NCI-H774 (cell line): ENCODE measurements at regions not wholly inside any gene's neighbourhood (a gene's known extent, or its start where the extent isn't known, plus 50 kb on each side); places are given as distances from the start of the nearest gene placed in this dataset.

Experiments
- DNase-seq: peaks from one replicate; lab custom pipeline; 2025; lab: John Stamatoyannopoulos, UW

GRCh38 chr16:73529303-73530012 lies 481.5 kb upstream of the ZFHX3 start:
- no peak for DNase-seq

DNA sequence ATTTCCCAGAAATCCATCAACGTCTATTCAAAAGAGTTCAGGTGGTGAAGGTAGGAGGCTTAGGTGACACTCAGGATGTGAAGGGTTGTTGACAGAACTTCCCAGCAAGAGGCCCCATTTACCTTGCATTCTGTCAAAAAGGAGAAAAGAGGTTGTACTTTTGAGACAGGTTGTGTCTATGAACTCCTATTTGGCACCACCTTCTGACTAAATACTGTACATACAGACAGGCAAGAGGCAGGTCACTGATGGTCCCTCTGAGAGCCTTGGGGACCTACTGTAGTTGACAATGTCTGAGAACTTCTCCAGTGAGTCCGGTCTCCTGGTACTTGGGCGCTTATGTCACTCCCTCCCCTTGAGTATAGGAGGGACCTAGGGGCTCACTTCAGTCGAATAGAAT lies 479.3 kb upstream of the ZFHX3 start:
- no peak for DNase-seq

- DNase-seq: no peak
Observed at GRCh38 chr16:73526011-73526804, 478.3 kb upstream of the ZFHX3 start.

- DNase-seq: no peak
Observed at GRCh38 chr16:73523209-73523608, 475.3 kb upstream of the ZFHX3 start.

DNA sequence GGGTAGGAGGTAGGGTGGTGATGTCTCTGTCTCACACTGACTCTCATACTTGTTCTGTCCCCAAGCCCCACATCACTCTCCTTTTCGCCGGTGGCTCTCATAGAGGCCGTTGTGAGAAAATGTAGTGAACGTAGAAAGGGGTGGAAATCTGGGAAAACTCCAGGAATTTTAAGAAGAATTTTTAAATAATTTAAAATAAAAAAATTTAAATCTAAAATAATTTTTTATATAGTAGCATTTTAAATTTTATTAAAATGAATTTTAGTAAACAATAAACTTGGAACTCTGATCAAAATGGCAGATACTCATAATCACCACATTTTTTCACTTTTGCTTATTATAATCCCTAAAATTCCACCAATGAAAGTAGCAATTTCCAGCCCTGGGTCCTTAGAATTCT lies 473.6 kb upstream of the ZFHX3 start:
- DNase-seq: no peak

DNA sequence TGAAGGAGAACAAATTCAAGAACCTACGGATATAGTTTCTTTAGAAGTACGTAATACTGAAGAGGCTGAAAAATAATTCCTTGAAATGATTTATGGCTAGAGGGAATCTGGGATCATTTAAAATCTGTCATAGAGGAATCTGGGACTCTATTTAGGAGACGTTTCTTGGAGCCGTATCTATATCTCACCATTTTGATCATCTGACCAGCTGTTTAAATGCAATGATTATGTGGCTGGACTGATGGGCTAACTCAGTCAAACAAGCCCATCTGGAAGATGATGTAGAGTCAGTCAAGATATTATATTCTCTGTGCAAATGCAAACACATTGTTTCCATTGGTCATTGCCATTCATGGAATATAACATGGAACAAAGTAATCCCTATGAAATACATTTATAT lies 467.7 kb upstream of the ZFHX3 start:
- DNase-seq: no peak

- no peak for DNase-seq
Observed at GRCh38 chr16:73510852-73511251, 462.9 kb upstream of the ZFHX3 start.

DNA sequence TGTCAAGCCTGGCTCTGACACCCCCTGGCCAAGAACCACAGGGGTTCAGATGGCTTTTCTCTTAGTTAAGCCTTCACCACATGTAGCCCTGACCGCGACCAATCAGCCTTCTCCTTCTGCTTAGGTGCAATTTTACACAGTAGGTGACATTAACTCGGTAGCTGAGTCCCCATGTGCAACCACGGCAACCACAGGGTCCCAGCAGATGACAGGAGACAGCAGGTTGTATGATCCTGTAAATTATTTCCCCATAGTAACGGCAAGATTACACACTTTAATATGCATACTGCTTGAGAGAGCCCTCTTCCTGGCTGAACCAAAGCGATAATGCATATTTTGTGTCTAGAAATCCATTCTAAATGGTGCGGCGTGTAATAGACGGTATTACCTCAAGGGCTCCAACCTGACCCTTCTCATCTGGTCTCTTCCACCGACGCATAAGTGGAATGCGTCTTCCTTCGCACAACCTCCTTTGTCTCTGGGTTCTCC lies 458.7 kb upstream of the ZFHX3 start:
- DNase-seq: no peak

DNA sequence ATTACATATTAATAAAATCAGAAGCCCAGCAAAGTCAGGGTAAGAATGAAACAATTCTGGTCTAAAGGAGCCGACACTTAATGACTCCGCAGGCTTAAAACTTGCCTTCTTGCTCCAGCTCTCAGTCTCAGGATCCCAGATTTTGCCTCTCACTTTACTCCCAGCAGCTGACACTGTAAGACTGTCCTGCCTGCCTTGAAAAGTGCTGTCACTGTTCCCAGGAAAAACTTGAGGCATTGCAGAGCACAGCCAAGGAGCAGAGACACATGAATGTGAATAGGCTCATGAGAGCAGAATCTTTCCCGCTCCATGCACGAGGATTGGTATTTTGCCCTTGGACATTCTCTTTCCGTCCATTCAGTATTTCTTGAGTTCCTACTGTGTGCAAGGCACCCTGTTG lies 457.6 kb upstream of the ZFHX3 start:
- DNase-seq: no peak

DNA sequence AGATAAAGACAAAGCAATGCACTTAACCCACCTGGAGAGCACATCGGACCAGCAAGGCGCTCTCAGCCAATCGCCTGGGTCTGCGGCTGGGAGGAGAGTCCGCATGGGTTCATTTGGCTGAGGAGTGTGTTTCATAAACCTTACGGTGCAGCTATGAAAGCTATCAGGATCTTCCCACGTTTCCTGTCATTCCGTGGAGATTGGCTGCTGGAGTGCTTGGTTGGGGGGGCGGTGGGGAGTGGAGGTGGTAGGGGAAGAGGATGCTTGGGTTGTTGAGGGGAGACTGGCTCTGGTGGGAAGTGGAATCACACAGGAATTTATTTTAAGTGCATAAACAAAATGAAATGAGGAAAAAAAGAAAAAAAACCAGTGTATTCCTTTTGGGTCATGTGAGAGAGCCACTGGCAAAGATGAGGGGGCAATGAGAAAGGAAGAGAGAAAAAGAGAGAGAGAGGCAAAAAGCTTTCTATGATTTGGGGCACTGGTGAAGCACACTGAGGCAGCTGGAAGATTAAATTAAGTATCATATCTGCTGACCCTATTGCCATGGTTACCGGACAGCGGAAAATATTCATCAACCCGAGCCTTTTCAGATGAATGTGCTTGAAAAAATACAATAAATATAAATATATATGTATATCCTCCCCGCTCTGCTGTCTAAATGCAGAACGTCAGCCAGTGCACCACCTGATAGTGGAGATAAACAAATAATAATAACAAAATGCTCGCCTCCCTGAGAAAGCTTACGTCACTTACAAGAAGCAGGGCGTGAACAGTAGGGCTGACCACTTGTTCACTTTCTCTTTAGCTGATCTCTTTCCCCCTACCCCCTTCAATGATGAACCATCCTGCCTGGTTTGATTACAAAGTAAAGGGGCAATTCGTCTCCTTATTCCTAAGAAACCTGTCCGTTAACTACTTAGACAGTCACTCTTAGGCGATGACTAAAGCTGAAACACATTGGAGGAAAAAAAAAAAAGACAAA lies 457.0 kb upstream of the ZFHX3 start:
- no peak for DNase-seq

- DNase-seq: no peak
Observed at GRCh38 chr16:73503093-73503492, 455.2 kb upstream of the ZFHX3 start.

DNA sequence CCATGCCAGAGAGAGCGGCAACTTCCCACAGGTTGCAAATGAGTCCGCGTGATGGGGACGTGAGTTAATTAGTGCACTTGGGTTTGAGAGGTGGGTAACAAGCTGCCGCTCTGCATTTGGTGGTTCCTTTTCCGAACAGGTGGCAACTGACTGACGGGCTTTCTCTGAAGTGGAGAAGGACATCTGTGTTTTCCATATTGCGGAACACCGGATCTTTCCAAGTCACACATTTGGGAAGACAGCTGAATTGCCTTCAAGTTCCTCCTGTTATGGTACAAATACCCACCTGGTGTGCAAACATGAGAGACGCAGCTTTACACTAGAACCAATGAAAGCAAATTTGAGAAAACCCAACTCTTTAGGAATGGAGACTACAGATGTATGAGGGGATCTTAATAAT lies 451.3 kb upstream of the ZFHX3 start:
- no peak for DNase-seq

DNA sequence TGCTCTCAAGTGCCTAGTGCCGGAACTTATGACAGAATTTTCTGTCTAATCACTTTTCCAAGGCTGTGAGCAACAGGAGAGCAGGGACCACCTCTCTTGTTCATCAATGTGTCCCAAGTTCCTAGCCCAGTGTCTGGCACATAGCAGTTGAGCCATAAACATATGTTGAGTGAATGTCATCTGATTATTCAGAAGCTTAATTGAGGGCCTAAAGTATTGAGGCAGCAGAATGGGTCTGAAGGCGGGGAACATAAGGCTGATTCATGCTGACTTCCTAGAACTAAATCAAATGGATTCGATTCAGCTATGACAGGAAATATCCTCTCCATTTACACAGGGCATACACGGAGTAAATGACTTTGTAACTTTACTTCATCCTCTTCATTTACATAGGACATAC lies 438.0 kb upstream of the ZFHX3 start:
- no peak for DNase-seq

- no peak for DNase-seq
Observed at GRCh38 chr16:73483934-73484711, 436.2 kb upstream of the ZFHX3 start.

GRCh38 chr16:73483076-73483791 lies 435.3 kb upstream of the ZFHX3 start:
- no peak for DNase-seq

GRCh38 chr16:73482310-73482709 lies 434.4 kb upstream of the ZFHX3 start:
- DNase-seq: no peak

DNA sequence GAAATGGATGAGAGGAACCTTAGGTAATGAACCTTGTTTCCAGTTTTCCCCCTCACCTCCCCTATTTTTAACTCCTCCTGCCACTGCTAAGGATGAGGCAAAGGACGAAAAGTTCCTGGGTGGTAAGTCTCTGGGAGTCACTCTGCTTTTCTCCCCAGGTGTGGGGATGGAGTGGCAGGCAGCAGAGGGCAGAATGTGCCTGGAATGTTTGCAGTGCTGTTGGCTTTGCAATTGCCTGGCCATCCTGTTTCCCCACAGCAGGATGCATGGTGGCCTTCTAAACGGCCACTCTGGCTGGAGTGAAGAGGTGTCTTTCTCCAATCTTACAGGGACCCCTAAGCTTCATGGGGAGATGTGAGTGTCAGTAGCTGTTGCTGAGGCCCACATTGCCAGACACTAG lies 432.5 kb upstream of the ZFHX3 start:
- no peak for DNase-seq

DNA sequence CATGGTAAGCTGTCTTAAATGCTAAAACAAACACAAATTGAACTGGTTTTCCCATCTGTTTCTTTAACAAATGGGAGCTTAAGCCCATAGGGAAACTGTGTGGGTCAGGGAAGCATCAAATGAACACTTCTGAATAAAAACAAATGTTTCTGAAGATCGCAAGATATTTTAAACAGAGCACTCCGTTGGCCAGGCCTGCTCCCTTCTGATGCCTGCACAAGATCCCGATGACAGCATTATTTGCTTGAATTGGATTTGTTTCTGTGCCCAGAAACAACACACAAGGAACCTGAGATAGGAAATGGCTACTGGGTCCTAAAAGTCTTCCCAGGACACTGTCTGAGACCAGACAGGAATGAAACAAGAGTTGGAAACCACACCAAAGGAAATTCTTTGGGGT lies 425.8 kb upstream of the ZFHX3 start:
- DNase-seq: no peak

DNA sequence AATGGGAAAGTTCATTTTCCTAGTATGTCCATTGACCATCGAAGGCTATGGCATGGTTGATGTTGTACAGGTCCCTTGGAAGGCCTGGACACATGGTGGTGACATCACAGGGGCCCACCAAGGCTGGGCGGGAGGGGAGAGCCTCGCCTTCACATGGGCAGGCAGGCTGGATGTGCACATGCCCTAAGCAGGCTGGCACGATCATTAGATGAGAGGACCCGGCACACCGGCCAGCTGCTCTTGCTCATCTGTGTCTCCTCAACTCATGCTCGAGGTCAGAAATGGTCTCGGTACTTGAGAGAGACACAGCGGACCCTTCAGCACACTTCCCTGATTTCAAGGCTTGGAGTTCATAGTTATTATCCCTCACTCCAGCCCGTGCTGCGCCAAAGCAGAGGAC lies 416.9 kb upstream of the ZFHX3 start:
- no peak for DNase-seq

DNA sequence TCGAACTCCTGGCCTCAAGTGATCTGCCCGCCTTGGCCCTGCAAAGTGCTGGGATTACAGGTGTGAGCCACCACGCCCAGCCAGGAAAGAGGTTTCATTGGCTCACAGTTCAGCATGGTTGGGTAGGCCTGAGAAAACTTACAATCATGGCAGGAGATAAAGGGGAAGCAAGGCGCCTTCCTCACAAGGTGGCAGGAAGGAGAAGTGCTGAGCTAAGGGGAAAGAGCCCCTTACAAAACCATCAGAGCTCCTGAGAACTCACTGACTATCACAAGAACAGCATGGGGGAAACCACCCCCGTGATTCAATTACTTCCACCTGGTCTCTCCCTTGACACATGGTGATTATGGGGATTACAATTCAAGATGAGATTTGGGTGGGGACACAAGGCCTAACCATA lies 411.7 kb upstream of the ZFHX3 start:
- no peak for DNase-seq

GRCh38 chr16:73457851-73458250 lies 409.9 kb upstream of the ZFHX3 start:
- no peak for DNase-seq
